ENCODE measurements at regions not wholly inside any gene's neighbourhood (a gene's known extent, or its start where the extent isn't known, plus 50 kb on each side); places are given as distances from the start of the nearest gene placed in this dataset.

GRCh38 chr2:191496838-191497237, 181.1 kb upstream of the NABP1 start:
- DNase-seq (ENCODE audit: low read depth, low spot score) (no peak), ATAC-seq (no peak)
- Histone ChIP-seq H3K27ac (ENCODE audit: low read length) (no peak overlapping the region), H3K4me1 (ENCODE audit: control insufficient read depth, insufficient read depth, low read length) (no peaks in the 10 kb centered on the region; the same call in 1 of the 2 replicates), H3K27me3 (ENCODE audit: control insufficient read depth, insufficient read depth, low read length) (no peaks in the 10 kb centered on the region), H3K4me3 (ENCODE audit: low read depth in 2 of 2, low read length in 2 of 2) (no peak overlapping the region), H3K36me3 (ENCODE audit: control insufficient read depth, insufficient read depth, low read length) (no peaks in the 10 kb centered on the region), H3K9me3 (ENCODE audit: control insufficient read depth, insufficient read depth, low read depth, low read length) (no peaks in the 10 kb centered on the region)
- BruUV-seq (replicated peaks), result no TSS peak
- TF ChIP-seq TCF7L2 (IDR thresholded peaks at IDR 0.05; ENCODE audit: low read depth, low read length), result no peak
- TF ChIP-seq POLR2AphosphoS5 (IDR thresholded peaks at IDR 0.05; ENCODE audit: low read depth, low read length), result no peak
- no peak for TF ChIP-seq CTCF (IDR thresholded peaks at IDR 0.05)
- TF ChIP-seq SIN3A (IDR thresholded peaks at IDR 0.05; ENCODE audit: borderline replicate concordance, insufficient read depth, low read depth, low read length), result no peak
- TF ChIP-seq REST (IDR thresholded peaks at IDR 0.05; ENCODE audit: insufficient read depth in 1 of 2, low read depth in 2 of 2, low read length in 1 of 2), result no peak
- ChIA-PET CTCF (no interaction called here), POLR2A (no interaction called here)
- in situ Hi-C loops (cut with HindIII; ENCODE audit: low pct_unique_long_range_greater_than_20kb, low sequenced_read_pairs) (no loop called here), intact Hi-C loops (cut with micrococcal nuclease; ENCODE audit: unreplicated experiment) (no loop called here)

- POLR2A ChIA-PET, result interaction anchor here (0.6 kb wide), 1 partner anchor 210 kb away, joined by 6 read pairs; no protein-coding TSS in a partner anchor
- Histone ChIP-seq H3K9me3 (ENCODE audit: control insufficient read depth, insufficient read depth, low read depth, low read length) (no peaks in the 10 kb centered on the region), H3K4me1 (ENCODE audit: control insufficient read depth, insufficient read depth, low read length) (no peaks in the 10 kb centered on the region; the same call in 1 of the 2 replicates), H3K27ac (ENCODE audit: low read length) (no peak overlapping the region), H3K27me3 (ENCODE audit: control insufficient read depth, insufficient read depth, low read length) (no peaks in the 10 kb centered on the region), H3K4me3 (ENCODE audit: low read depth in 2 of 2, low read length in 2 of 2) (no peak overlapping the region), H3K36me3 (ENCODE audit: control insufficient read depth, insufficient read depth, low read length) (no peaks in the 10 kb centered on the region)
- DNase-seq (ENCODE audit: low read depth, low spot score) (no peak), ATAC-seq (no peak)
- in situ Hi-C loops (cut with HindIII; ENCODE audit: low pct_unique_long_range_greater_than_20kb, low sequenced_read_pairs), result no loop called here
- BruUV-seq (replicated peaks), result no TSS peak
- TF ChIP-seq CTCF (IDR thresholded peaks at IDR 0.05) (no peak), POLR2AphosphoS5 (IDR thresholded peaks at IDR 0.05; ENCODE audit: low read depth, low read length) (no peak), REST (IDR thresholded peaks at IDR 0.05; ENCODE audit: insufficient read depth in 1 of 2, low read depth in 2 of 2, low read length in 1 of 2) (no peak), SIN3A (IDR thresholded peaks at IDR 0.05; ENCODE audit: borderline replicate concordance, insufficient read depth, low read depth, low read length) (no peak), TCF7L2 (IDR thresholded peaks at IDR 0.05; ENCODE audit: low read depth, low read length) (no peak)
- intact Hi-C loops (cut with micrococcal nuclease; ENCODE audit: unreplicated experiment), result no loop called here
- CTCF ChIA-PET, result no interaction called here
Observed at GRCh38 chr2:191497822-191498221, 180.1 kb upstream of the NABP1 start.

Data from Panc1 (cell line).